WTC11 (cell line): ENCODE measurements at regions not wholly inside any gene's neighbourhood (a gene's known extent, or its start where the extent isn't known, plus 50 kb on each side); places are given as distances from the start of the nearest gene placed in this dataset.

Experiments
- CBFB ChIP-seq: sonication (generic); formaldehyde crosslinking; IDR thresholded peaks from 2 replicates; pipeline ENCODE4 v1.8.1; 2022; ENCODE audit warnings: mild to moderate bottlenecking, low read depth, missing genetic modification reagents
- GTF2I ChIP-seq: fragments of 250-450 bp; sonication (Bioruptor Pico); conservative IDR thresholded peaks from 2 replicates; pipeline ENCODE4 v1.4.0; 2021; ENCODE audit warnings: mild to moderate bottlenecking
- HMGXB4 ChIP-seq: sonication (generic); formaldehyde crosslinking; IDR thresholded peaks from 2 replicates; pipeline ENCODE4 v1.8.1; 2023; ENCODE audit warnings: mild to moderate bottlenecking, moderate library complexity, missing genetic modification reagents
- RORB ChIP-seq: fragments of 250-450 bp; sonication (Bioruptor Pico); IDR thresholded peaks from 2 replicates; pipeline ENCODE4 v1.9.0; 2021; ENCODE audit warnings: mild to moderate bottlenecking

GRCh38 chr9:86837345-86837744 lies 110.0 kb downstream of the GAS1 start:
- TF ChIP-seq HMGXB4 (CRISPR knock-in tag) (no peak), GTF2I (CRISPR knock-in tag) (no peak), CBFB (CRISPR knock-in tag) (no peak), RORB (CRISPR knock-in tag) (no peak)
